H9 (cell line): ENCODE measurements at regions not wholly inside any gene's neighbourhood (a gene's known extent, or its start where the extent isn't known, plus 50 kb on each side); places are given as distances from the start of the nearest gene placed in this dataset.

ENCODE experiments used
- DNase-seq: peaks from one replicate; pipeline ENCODE4 v3.0.0-alpha.2; 2017
- H2AFZ ChIP-seq: one replicate; pipeline ENCODE4 v1.6.1; 2013; ENCODE audit warnings: mild to moderate bottlenecking, low read length, control low read depth, moderate library complexity
- H2AK5ac ChIP-seq: 2 replicates; pipeline ENCODE4 v1.6.1; 2013; ENCODE audit warnings: low read length, control low read depth, mixed read lengths; ENCODE audit not compliant: insufficient read length
- H2BK120ac ChIP-seq: one replicate; pipeline ENCODE4 v1.6.1; 2013; ENCODE audit warnings: low read depth, mild to moderate bottlenecking, low read length, control low read depth, inconsistent platforms; ENCODE audit not compliant: poor library complexity, severe bottlenecking
- H2BK12ac ChIP-seq: 2 replicates; pipeline ENCODE4 v1.6.1; 2013; ENCODE audit warnings: low read length, control low read depth, mixed read lengths, low read depth; ENCODE audit not compliant: insufficient read length
- H2BK15ac ChIP-seq: 2 replicates; pipeline ENCODE4 v1.6.1; 2013; ENCODE audit warnings: low read depth, low read length, control low read depth
- H2BK20ac ChIP-seq: one replicate; pipeline ENCODE4 v1.6.1; 2013; ENCODE audit warnings: low read depth, mild to moderate bottlenecking, low read length, control low read depth, inconsistent platforms; ENCODE audit not compliant: poor library complexity, severe bottlenecking
- H2BK5ac ChIP-seq: 2 replicates; pipeline ENCODE4 v1.6.1; 2013; ENCODE audit warnings: low read length, control low read depth, mixed read lengths; ENCODE audit not compliant: insufficient read length
- H3K14ac ChIP-seq: 2 replicates; pipeline ENCODE4 v1.6.1; 2013; ENCODE audit warnings: low read length, control low read depth; ENCODE audit not compliant: insufficient read depth
- H3K18ac ChIP-seq: 2 replicates; pipeline ENCODE4 v1.6.1; 2013; ENCODE audit warnings: low read depth, mild to moderate bottlenecking, mixed read lengths, low read length, control low read depth; ENCODE audit not compliant: insufficient read length
- H3K23ac ChIP-seq: 2 replicates; pipeline ENCODE4 v1.6.1; 2013; ENCODE audit warnings: low read length, control low read depth, mixed read lengths, low read depth; ENCODE audit not compliant: insufficient read length
- H3K23me2 ChIP-seq: 2 replicates; pipeline ENCODE4 v1.6.1; 2013; ENCODE audit warnings: low read depth, mild to moderate bottlenecking, mixed read lengths, low read length, control low read depth; ENCODE audit not compliant: insufficient read length, poor library complexity, severe bottlenecking
- H3K27ac ChIP-seq: 2 replicates; pipeline ENCODE4 v1.5.1; 2013; ENCODE audit warnings: low read length, control low read depth, mixed read lengths, low read depth; ENCODE audit not compliant: insufficient read length
- H3K27me3 ChIP-seq: 2 replicates; pipeline ENCODE4 v1.6.1; 2013; ENCODE audit warnings: low read length, control low read depth, inconsistent platforms; ENCODE audit not compliant: insufficient read depth
- H3K4ac ChIP-seq: 2 replicates; pipeline ENCODE4 v1.6.1; 2013; ENCODE audit warnings: low read depth, mild to moderate bottlenecking, control low read depth, inconsistent platforms, low read length, moderate library complexity
- H3K4me1 ChIP-seq: 2 replicates; pipeline ENCODE4 v1.6.1; 2013; ENCODE audit warnings: low read length, control low read depth, inconsistent platforms; ENCODE audit not compliant: insufficient read depth
- H3K4me2 ChIP-seq: 2 replicates; pipeline ENCODE4 v1.6.1; 2013; ENCODE audit warnings: low read length, control low read depth, mixed read lengths; ENCODE audit not compliant: insufficient read length, insufficient read depth
- H3K56ac ChIP-seq: 2 replicates; pipeline ENCODE4 v1.6.1; 2013; ENCODE audit warnings: low read depth, mild to moderate bottlenecking, mixed read lengths, low read length, control low read depth; ENCODE audit not compliant: insufficient read length
- H3K79me1 ChIP-seq: 2 replicates; pipeline ENCODE4 v1.6.1; 2013; ENCODE audit warnings: low read depth, mild to moderate bottlenecking, moderate library complexity, low read length, control low read depth, inconsistent platforms; ENCODE audit not compliant: insufficient read depth, poor library complexity, severe bottlenecking
- H3K79me2 ChIP-seq: 2 replicates; pipeline ENCODE4 v1.6.1; 2013; ENCODE audit warnings: low read length, control low read depth, inconsistent platforms; ENCODE audit not compliant: insufficient read depth
- H3K9ac ChIP-seq: 2 replicates; pipeline ENCODE4 v1.6.1; 2013; ENCODE audit warnings: low read length, control low read depth, mixed read lengths; ENCODE audit not compliant: insufficient read length; ENCODE audit errors: extremely low read depth
- H3K9me3 ChIP-seq: one replicate; pipeline ENCODE4 v1.6.1; 2013; ENCODE audit warnings: low read depth, low read length, inconsistent platforms; ENCODE audit not compliant: control insufficient read depth
- H3T11ph ChIP-seq: one replicate; pipeline ENCODE4 v1.6.1; 2013; ENCODE audit warnings: mild to moderate bottlenecking, low read length, control low read depth, inconsistent platforms
- H4K20me1 ChIP-seq: one replicate; pipeline ENCODE4 v1.6.1; 2013; ENCODE audit not compliant: control insufficient read depth, insufficient read length, insufficient read depth
- H4K5ac ChIP-seq: 2 replicates; pipeline ENCODE4 v1.6.1; 2013; ENCODE audit warnings: low read depth, mild to moderate bottlenecking, mixed read lengths, low read length, control low read depth; ENCODE audit not compliant: insufficient read length
- H4K8ac ChIP-seq: replicated peaks from 2 replicates; pipeline ENCODE4 v1.6.1; 2013; ENCODE audit warnings: low read length, control low read depth, mixed read lengths, low read depth; ENCODE audit not compliant: insufficient read length
- H4K91ac ChIP-seq: 2 replicates; pipeline ENCODE4 v1.6.1; 2013; ENCODE audit warnings: low read depth, mild to moderate bottlenecking, moderate library complexity, mixed read lengths, low read length, control low read depth; ENCODE audit not compliant: insufficient read length
- H3K27ac Mint-ChIP-seq, 3 experiments: 2 replicates in 2 of 3; 3 replicates in 1 of 3; pipeline ENCODE4 v1.8.0; 2020 to 2021; ENCODE audit warnings: mixed read lengths in 3 of 3, mild to moderate bottlenecking in 1 of 3, moderate library complexity in 1 of 3
- H3K27me3 Mint-ChIP-seq: 2 replicates; pipeline ENCODE4 v1.8.0; 2021; ENCODE audit warnings: low read depth, mild to moderate bottlenecking, moderate library complexity, mixed read lengths
- H3K36me3 Mint-ChIP-seq, 3 experiments: 2 replicates in 2 of 3; 3 replicates in 1 of 3; pipeline ENCODE4 v1.8.0; 2020 to 2021; ENCODE audit warnings: low read depth in 3 of 3, mixed read lengths in 3 of 3; ENCODE audit not compliant: insufficient read depth in 1 of 3
- H3K4me1 Mint-ChIP-seq, 2 experiments: 2 replicates each; pipeline ENCODE4 v1.8.0; 2020; ENCODE audit warnings: mixed read lengths in 2 of 2
- H3K4me3 Mint-ChIP-seq, 2 experiments: 2 replicates in 1 of 2; 3 replicates in 1 of 2; pipeline ENCODE4 v1.8.0; 2020 to 2021; ENCODE audit warnings: mild to moderate bottlenecking in 2 of 2, mixed read lengths in 2 of 2, moderate library complexity in 1 of 2
- H3K9me3 Mint-ChIP-seq, 2 experiments: 2 replicates in 1 of 2; 3 replicates in 1 of 2; pipeline ENCODE4 v1.8.0; 2020; ENCODE audit warnings: mild to moderate bottlenecking in 2 of 2, mixed read lengths in 2 of 2, moderate library complexity in 1 of 2
- WGBS: extraction: QIAGEN DNeasy Blood & Tissue Kit; methylation state at CpG from one replicate; pipeline ENCODE4 v1.1.7; 2013; ENCODE audit warnings: missing lambda C conversion rate, low lambda C conversion rate, mixed read lengths; ENCODE audit not compliant: insufficient read length; ENCODE audit errors: extremely low coverage; 5-methylcytosine and 5-hydroxymethylcytosine counted together
- TF ChIP-seq, protein P1 (sequence below): fragments of 200-600 bp; sonication (generic); conservative IDR thresholded peaks from 3 replicates; pipeline ENCODE4 v1.8.0; 2021; ENCODE audit warnings: antibody characterized with exemption, mild to moderate bottlenecking

- H2BK15ac ChIP-seq: no peak overlapping the region
- H3K79me1 ChIP-seq: no peaks in the 10 kb centered on the region
- no peak overlapping the region for H3K4me3 Mint-ChIP-seq
- no peaks in the 10 kb centered on the region for H3K79me2 ChIP-seq
- H2BK12ac ChIP-seq: no peak overlapping the region
- no peak overlapping the region for H4K8ac ChIP-seq
- no peak overlapping the region for H2BK5ac ChIP-seq
- no peak overlapping the region for H3K9ac ChIP-seq
- H3K9me3 ChIP-seq: no peaks in the 10 kb centered on the region
- no peaks in the 10 kb centered on the region; a peak in 1 of 7 replicates for H3K36me3 Mint-ChIP-seq
- H4K91ac ChIP-seq: no peak overlapping the region
- H2BK20ac ChIP-seq: no peak overlapping the region
- no peak overlapping the region for H3K27ac Mint-ChIP-seq
- H3K27ac ChIP-seq: no peak overlapping the region
- no peak overlapping the region for H3T11ph ChIP-seq
- no peaks in the 10 kb centered on the region for H3K4me1 ChIP-seq
- H3K4ac ChIP-seq: no peak overlapping the region
- H3K56ac ChIP-seq: no peak overlapping the region
- H3K14ac ChIP-seq: no peak overlapping the region
- H3K27me3 ChIP-seq: no peaks in the 10 kb centered on the region
- no peaks in the 10 kb centered on the region for H4K20me1 ChIP-seq
- H4K5ac ChIP-seq: no peak overlapping the region
- no peak overlapping the region for H3K23ac ChIP-seq
- H3K23me2 ChIP-seq: no peaks in the 10 kb centered on the region
- H3K9me3 Mint-ChIP-seq: 0 out of 5 replicates have a peak, but pooled peaks cover 0 to 3% of the 10 kb centered on the region in 2 experiments
- no peak overlapping the region for H3K4me2 ChIP-seq
- WGBS: no CpG with 5 or more reads among the region's 7 CpGs
- no peak overlapping the region for H2AK5ac ChIP-seq
- H3K27me3 Mint-ChIP-seq: no peaks in the 10 kb centered on the region; the same call in 1 of the 2 replicates
- no peak overlapping the region for H2AFZ ChIP-seq
- no peak for DNase-seq
- no peak overlapping the region for H2BK120ac ChIP-seq
- TF ChIP-seq, protein P1, sequence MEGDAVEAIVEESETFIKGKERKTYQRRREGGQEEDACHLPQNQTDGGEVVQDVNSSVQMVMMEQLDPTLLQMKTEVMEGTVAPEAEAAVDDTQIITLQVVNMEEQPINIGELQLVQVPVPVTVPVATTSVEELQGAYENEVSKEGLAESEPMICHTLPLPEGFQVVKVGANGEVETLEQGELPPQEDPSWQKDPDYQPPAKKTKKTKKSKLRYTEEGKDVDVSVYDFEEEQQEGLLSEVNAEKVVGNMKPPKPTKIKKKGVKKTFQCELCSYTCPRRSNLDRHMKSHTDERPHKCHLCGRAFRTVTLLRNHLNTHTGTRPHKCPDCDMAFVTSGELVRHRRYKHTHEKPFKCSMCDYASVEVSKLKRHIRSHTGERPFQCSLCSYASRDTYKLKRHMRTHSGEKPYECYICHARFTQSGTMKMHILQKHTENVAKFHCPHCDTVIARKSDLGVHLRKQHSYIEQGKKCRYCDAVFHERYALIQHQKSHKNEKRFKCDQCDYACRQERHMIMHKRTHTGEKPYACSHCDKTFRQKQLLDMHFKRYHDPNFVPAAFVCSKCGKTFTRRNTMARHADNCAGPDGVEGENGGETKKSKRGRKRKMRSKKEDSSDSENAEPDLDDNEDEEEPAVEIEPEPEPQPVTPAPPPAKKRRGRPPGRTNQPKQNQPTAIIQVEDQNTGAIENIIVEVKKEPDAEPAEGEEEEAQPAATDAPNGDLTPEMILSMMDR: no peak
- no peak overlapping the region for H3K18ac ChIP-seq
- peaks cover 13 to 24% of the 10 kb centered on the region in 2 experiments for H3K4me1 Mint-ChIP-seq
Measured at GRCh38 chr14:104268295-104268694, 129.9 kb downstream of the KIF26A start.
